ENCODE measurements at regions not wholly inside any gene's neighbourhood (a gene's known extent, or its start where the extent isn't known, plus 50 kb on each side); places are given as distances from the start of the nearest gene placed in this dataset.

- Mint-ChIP-seq H3K27me3 (no peaks in the 10 kb centered on the region), H3K27ac (no peak overlapping the region), H3K4me1 (ENCODE audit: low read depth) (no peaks in the 10 kb centered on the region), H3K4me3 (no peak overlapping the region), H3K9me3 (no peaks in the 10 kb centered on the region), H3K36me3 (no peaks in the 10 kb centered on the region)
- DNase-seq: peak; percentile 43
- intact Hi-C loops (cut with micrococcal nuclease): loop anchor here (2.0 kb wide), 1 partner anchor 602 kb away; no protein-coding TSS in a partner anchor
- POLR2A ChIA-PET: no interaction called here
- CTCF ChIA-PET: interaction anchor here (0.6 to 1.0 kb wide), 6 partner anchors 11 to 1460 kb away, joined by 3 read pairs; no protein-coding TSS in a partner anchor
Measured at GRCh38 chr4:167622481-167623240, 388.4 kb upstream of the SPOCK3 start.

DNA sequence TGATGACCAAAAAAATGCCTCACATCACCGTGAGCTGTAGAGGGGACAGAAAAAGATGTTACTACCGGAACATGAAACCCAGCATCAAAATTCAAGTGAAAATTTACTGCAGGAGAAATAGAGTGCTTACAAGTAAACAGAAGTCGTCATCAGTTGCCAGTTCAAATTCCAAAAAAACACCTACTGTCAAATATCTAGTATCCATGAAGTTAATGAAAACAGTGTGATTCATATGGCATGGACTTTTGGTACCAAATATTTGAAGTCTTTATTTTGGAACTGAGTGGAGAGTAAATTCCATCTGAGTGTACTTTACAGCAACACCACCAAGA is 388.9 kb upstream of the SPOCK3 start:
- ChIA-PET CTCF (interaction anchor here (0.7 to 1.0 kb wide), 4 partner anchors 11 to 1460 kb away, joined by 3 read pairs; no protein-coding TSS in a partner anchor), POLR2A (no interaction called here)
- Mint-ChIP-seq H3K9me3 (no peaks in the 10 kb centered on the region), H3K27ac (no peak overlapping the region), H3K27me3 (no peaks in the 10 kb centered on the region), H3K4me1 (ENCODE audit: low read depth) (no peaks in the 10 kb centered on the region), H3K36me3 (no peaks in the 10 kb centered on the region), H3K4me3 (no peak overlapping the region)
- intact Hi-C loops (cut with micrococcal nuclease): loop anchor here (2.0 kb wide), 1 partner anchor 602 kb away; no protein-coding TSS in a partner anchor
- no peak for DNase-seq

- Mint-ChIP-seq H3K36me3 (no peaks in the 10 kb centered on the region), H3K27me3 (no peaks in the 10 kb centered on the region), H3K27ac (no peak overlapping the region), H3K9me3 (peaks cover 24% of the 10 kb centered on the region), H3K4me1 (ENCODE audit: low read depth) (no peaks in the 10 kb centered on the region), H3K4me3 (no peak overlapping the region)
- intact Hi-C loops (cut with micrococcal nuclease): no loop called here
- POLR2A ChIA-PET: no interaction called here
- no peak for DNase-seq
- CTCF ChIA-PET: no interaction called here
Measured at GRCh38 chr4:167629272-167629671, 395.0 kb upstream of the SPOCK3 start.

- CTCF ChIA-PET: no interaction called here
- intact Hi-C loops (cut with micrococcal nuclease): no loop called here
- H3K4me1 Mint-ChIP-seq (ENCODE audit: low read depth): no peaks in the 10 kb centered on the region
- H3K9me3 Mint-ChIP-seq: peaks cover 4% of the 10 kb centered on the region
- no peaks in the 10 kb centered on the region for H3K36me3 Mint-ChIP-seq
- no peak for DNase-seq
- H3K27me3 Mint-ChIP-seq: no peaks in the 10 kb centered on the region
- H3K4me3 Mint-ChIP-seq: no peak overlapping the region
- POLR2A ChIA-PET: no interaction called here
- no peak overlapping the region for H3K27ac Mint-ChIP-seq
Measured at GRCh38 chr4:167642250-167642649, 408.0 kb upstream of the SPOCK3 start.

GRCh38 chr4:167645358-167645757 is 411.1 kb upstream of the SPOCK3 start:
- no peak overlapping the region for H3K27ac Mint-ChIP-seq
- intact Hi-C loops (cut with micrococcal nuclease): no loop called here
- no peaks in the 10 kb centered on the region for H3K9me3 Mint-ChIP-seq

GRCh38 chr4:167652267-167652666 is 418.0 kb upstream of the SPOCK3 start:
- Mint-ChIP-seq H3K27ac (no peak overlapping the region), H3K36me3 (no peaks in the 10 kb centered on the region), H3K4me3 (no peak overlapping the region), H3K27me3 (no peaks in the 10 kb centered on the region), H3K9me3 (peaks cover 2% of the 10 kb centered on the region), H3K4me1 (ENCODE audit: low read depth) (no peaks in the 10 kb centered on the region)
- intact Hi-C loops (cut with micrococcal nuclease): no loop called here
- CTCF ChIA-PET: no interaction called here
- POLR2A ChIA-PET: no interaction called here
- no peak for DNase-seq

More at GRCh38 chr4:167645358-167645757, 411.1 kb upstream of the SPOCK3 start:
- CTCF ChIA-PET: no interaction called here
- Mint-ChIP-seq H3K36me3 (no peaks in the 10 kb centered on the region), H3K4me3 (no peak overlapping the region), H3K4me1 (ENCODE audit: low read depth) (no peaks in the 10 kb centered on the region), H3K27me3 (no peaks in the 10 kb centered on the region)
- no peak for DNase-seq
- POLR2A ChIA-PET: no interaction called here

DNA sequence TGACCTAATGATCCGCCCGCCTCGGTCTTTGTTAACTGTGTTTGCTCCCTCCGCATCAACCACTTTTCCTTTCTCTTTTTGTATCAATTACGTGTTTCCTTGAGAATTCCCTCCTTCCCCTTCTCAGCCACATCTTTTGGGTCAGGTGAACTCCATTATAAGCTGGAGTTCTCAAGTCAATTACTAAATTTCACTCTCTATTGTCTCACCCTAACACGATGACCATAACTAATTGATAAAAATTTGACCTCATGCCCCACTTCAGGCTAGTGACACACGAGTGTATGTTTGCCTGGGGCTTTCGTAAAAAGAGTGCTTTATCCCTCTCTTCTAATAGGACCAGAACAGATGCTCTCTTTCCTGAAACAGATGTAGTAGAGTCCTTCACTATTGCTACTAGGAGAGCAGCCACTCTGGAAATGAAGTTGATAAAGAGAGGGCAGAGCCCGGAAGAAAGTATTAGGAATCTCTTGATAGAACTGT is 403.6 kb upstream of the ANXA10 start:
- ChIA-PET POLR2A (no interaction called here), CTCF (no interaction called here)
- Mint-ChIP-seq H3K27ac (no peak overlapping the region), H3K4me3 (no peak overlapping the region), H3K27me3 (no peaks in the 10 kb centered on the region), H3K9me3 (peaks cover 2% of the 10 kb centered on the region), H3K4me1 (ENCODE audit: low read depth) (no peaks in the 10 kb centered on the region), H3K36me3 (no peaks in the 10 kb centered on the region)
- DNase-seq: no peak
- intact Hi-C loops (cut with micrococcal nuclease): no loop called here

DNA sequence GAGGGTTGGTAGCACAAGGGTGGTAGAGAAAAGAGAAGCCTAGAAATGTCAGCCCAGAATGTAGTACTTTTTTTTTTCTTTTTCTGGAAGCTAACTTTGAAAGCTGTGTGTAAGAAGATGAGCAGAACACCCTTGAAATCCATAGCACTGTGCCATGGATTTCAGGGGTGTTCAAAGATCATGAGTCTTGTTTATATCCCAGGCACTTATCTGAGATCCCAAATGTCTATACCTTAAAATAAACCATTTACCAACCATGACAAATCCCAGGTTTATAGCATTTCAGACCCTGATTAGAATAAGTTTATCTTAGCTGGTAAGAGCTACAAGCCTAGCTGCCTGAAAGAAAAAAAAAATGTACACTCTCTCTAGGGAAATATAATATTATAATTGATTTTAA is 389.9 kb upstream of the ANXA10 start:
- Mint-ChIP-seq H3K9me3 (no peaks in the 10 kb centered on the region), H3K4me1 (ENCODE audit: low read depth) (no peaks in the 10 kb centered on the region), H3K27ac (no peak overlapping the region)

GRCh38 chr4:167711517-167711916 is 380.8 kb upstream of the ANXA10 start:
- Mint-ChIP-seq H3K4me1 (ENCODE audit: low read depth) (no peaks in the 10 kb centered on the region), H3K4me3 (no peak overlapping the region), H3K9me3 (peaks cover 4% of the 10 kb centered on the region), H3K36me3 (no peaks in the 10 kb centered on the region), H3K27ac (no peak overlapping the region), H3K27me3 (no peaks in the 10 kb centered on the region)
- intact Hi-C loops (cut with micrococcal nuclease): no loop called here
- no peak for DNase-seq
- ChIA-PET CTCF (no interaction called here), POLR2A (no interaction called here)

More for the DNA sequence above, 389.9 kb upstream of the ANXA10 start:
- no peaks in the 10 kb centered on the region for H3K36me3 Mint-ChIP-seq
- no peak for DNase-seq
- ChIA-PET CTCF (no interaction called here), POLR2A (no interaction called here)
- no peaks in the 10 kb centered on the region for H3K27me3 Mint-ChIP-seq
- no peak overlapping the region for H3K4me3 Mint-ChIP-seq
- intact Hi-C loops (cut with micrococcal nuclease): no loop called here

DNA sequence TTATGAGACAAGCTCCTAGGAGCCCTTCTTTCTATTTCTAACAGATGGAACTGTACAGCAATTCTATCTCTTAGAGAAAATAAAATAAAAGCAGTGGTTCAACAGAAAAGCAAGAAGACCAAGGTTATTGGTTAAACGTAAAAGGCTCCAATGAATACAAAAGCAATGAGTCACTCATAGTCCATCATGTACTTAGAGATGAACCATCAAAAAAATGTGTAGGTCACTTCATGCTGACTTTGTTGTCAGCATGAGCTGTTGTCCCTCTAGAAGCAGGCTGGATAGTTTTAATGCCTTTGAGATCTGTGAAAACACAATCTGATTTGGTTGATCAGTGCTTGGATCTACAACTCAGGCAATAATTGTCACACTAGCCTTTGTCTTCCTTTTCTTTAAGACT is 378.6 kb upstream of the ANXA10 start:
- CTCF ChIA-PET: no interaction called here
- Mint-ChIP-seq H3K36me3 (no peaks in the 10 kb centered on the region), H3K9me3 (peaks cover 6% of the 10 kb centered on the region), H3K27ac (no peak overlapping the region), H3K4me3 (no peak overlapping the region), H3K27me3 (no peaks in the 10 kb centered on the region), H3K4me1 (ENCODE audit: low read depth) (no peaks in the 10 kb centered on the region)
- DNase-seq: no peak
- intact Hi-C loops (cut with micrococcal nuclease): no loop called here
- POLR2A ChIA-PET: no interaction called here

DNA sequence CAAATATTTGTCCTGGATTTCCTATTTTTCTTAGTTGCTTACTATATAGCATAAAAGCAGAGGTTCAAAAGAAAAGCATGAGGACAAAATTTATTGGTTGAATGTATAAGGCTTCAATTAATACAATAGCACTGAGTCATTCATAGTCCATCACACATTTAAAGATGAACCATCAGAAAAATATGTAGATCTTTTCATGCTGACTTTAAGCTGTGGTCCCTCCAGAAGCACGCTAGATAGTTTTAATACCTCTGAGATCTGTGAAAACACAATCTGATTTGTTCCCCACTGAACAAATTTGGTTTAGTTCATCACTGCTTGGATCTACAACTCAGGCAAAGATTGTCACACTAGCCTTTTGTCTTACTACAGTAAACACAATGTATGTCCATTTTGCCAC is 377.2 kb upstream of the ANXA10 start:
- ChIA-PET CTCF (no interaction called here), POLR2A (no interaction called here)
- no peaks in the 10 kb centered on the region for H3K27me3 Mint-ChIP-seq
- peaks cover 10% of the 10 kb centered on the region for H3K9me3 Mint-ChIP-seq
- no peaks in the 10 kb centered on the region for H3K4me1 Mint-ChIP-seq (ENCODE audit: low read depth)
- H3K27ac Mint-ChIP-seq: no peak overlapping the region
- intact Hi-C loops (cut with micrococcal nuclease): no loop called here
- no peak for DNase-seq
- H3K36me3 Mint-ChIP-seq: no peaks in the 10 kb centered on the region
- H3K4me3 Mint-ChIP-seq: no peak overlapping the region

DNA sequence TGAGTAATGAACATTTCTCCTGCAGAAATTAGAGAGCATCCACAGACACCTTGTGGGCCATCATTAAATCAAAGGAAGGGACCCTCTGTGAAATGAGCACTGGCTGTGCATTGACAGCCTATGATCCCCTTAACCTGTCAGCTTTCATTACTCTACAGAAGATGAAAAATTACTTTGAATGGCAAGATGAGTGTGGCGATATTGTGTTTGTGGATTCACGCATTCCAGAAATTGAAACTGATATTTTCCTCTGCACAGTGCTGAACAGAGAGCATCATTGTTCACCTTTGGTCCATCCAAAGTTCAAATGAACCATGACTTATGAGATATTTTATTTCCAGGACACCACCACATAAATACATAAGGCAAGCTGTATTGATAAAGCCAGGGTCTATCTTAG is 374.8 kb upstream of the ANXA10 start:
- CTCF ChIA-PET: no interaction called here
- Mint-ChIP-seq H3K36me3 (no peaks in the 10 kb centered on the region), H3K4me3 (no peak overlapping the region), H3K9me3 (peaks cover 6% of the 10 kb centered on the region), H3K27me3 (no peaks in the 10 kb centered on the region), H3K4me1 (ENCODE audit: low read depth) (no peaks in the 10 kb centered on the region), H3K27ac (no peak overlapping the region)
- POLR2A ChIA-PET: no interaction called here
- intact Hi-C loops (cut with micrococcal nuclease): no loop called here
- no peak for DNase-seq

DNA sequence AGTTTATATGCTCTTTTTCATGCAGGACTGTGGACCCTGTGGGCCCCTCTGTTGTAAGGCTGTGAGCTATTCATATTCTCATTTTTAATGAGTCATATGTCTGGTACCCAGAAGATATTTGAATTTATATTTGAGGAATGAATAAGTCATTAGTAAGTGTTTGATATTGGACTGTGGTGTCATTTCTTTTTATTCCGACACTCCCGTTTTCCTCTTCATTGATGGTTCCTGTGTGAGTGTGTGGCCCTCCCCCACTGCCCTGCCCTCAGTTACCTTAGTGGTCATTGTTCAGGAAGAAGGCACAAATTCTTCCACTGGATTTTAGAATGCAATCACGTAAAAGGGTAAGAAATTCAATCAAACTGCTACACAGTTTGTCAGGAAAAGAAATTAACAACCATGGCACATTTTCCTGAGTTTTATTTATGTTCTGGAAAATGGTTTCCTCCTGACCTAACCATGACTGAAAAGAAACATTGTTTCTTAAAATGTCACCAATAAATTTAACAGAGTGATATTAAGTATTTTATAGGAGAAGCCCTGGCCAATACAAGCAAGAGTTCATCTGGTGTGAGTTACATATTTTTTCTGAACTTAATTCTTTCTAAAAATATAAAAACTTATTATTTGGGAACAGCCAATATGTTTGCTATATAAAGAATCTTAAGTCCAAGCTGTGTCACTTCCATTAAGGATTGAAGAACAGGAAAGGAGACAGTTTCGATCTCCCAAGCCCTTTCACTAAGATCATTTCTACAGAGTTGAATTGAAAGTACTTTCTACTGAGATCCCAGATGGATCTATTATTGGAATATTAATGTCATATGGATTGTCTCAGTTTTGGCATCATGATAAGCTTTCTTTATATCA is 370.5 kb upstream of the ANXA10 start:
- no peak overlapping the region for H3K27ac Mint-ChIP-seq
- H3K27me3 Mint-ChIP-seq: no peaks in the 10 kb centered on the region
- no peaks in the 10 kb centered on the region for H3K36me3 Mint-ChIP-seq
- H3K4me3 Mint-ChIP-seq: no peak overlapping the region
- intact Hi-C loops (cut with micrococcal nuclease): no loop called here
- ChIA-PET POLR2A (no interaction called here), CTCF (no interaction called here)
- peaks cover 10% of the 10 kb centered on the region for H3K9me3 Mint-ChIP-seq
- DNase-seq: no peak
- no peaks in the 10 kb centered on the region for H3K4me1 Mint-ChIP-seq (ENCODE audit: low read depth)
